ENCODE measurements at regions not wholly inside any gene's neighbourhood (a gene's known extent, or its start where the extent isn't known, plus 50 kb on each side); places are given as distances from the start of the nearest gene placed in this dataset.
"Not testable (repeated sequence)": the region's sequence is repeated elsewhere in the genome, so short reads cannot be mapped to it uniquely, and the experiment has no call there.

DNA sequence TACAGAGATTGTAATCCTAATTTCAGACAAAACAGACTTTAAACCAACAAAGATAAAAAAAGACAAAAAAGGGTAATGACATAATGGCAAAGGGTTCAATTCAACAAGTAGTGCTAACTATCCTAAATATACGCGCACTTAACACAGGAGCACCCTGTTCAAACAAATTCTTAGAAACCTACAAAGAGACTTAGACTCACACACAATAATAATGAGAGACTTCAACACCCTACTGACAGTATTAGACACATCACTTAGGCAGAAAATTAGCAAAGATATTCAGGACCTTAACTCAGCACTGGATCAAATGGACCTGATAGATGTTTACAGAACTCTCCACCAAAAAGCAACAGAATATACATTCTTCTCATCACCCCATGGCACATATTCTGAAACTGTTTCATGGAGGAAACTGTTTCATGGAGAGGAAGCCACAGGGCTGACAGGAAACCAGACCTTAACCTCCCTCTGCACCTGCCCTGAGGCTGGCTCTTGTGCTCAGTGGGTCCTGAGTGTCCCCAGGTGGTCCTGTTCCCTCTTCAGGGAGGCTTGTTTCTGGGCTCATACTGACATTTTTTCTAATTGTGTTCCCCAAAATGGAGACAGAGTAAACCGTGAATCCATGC lies 54.7 kb downstream of the OR4M2 start:
- H3K9me3 Mint-ChIP-seq; H3K27me3 Mint-ChIP-seq; DNase-seq; POLR2A ChIA-PET; H3K4me3 Mint-ChIP-seq; CTCF ChIA-PET; H3K27ac Mint-ChIP-seq; H3K4me1 Mint-ChIP-seq (ENCODE audit: low read depth); H3K36me3 Mint-ChIP-seq (ENCODE audit: low read depth); intact Hi-C loops (cut with micrococcal nuclease): not testable (repeated sequence)
- peak; percentile 34 for ATAC-seq

- H3K27me3 Mint-ChIP-seq, CTCF ChIA-PET: not testable (repeated sequence)
These were observed 57.2 kb downstream of the OR4M2 start for GRCh38 chr15:22137572-22137971.

GRCh38 chr15:22141106-22141505 lies 60.8 kb downstream of the OR4M2 start:
- ATAC-seq; intact Hi-C loops (cut with micrococcal nuclease); H3K36me3 Mint-ChIP-seq (ENCODE audit: low read depth); H3K4me3 Mint-ChIP-seq; H3K9me3 Mint-ChIP-seq; H3K27me3 Mint-ChIP-seq; DNase-seq; H3K4me1 Mint-ChIP-seq (ENCODE audit: low read depth); POLR2A ChIA-PET; CTCF ChIA-PET; H3K27ac Mint-ChIP-seq: not testable (repeated sequence)

More at GRCh38 chr15:22137572-22137971, 57.2 kb downstream of the OR4M2 start:
- H3K4me1 Mint-ChIP-seq (ENCODE audit: low read depth); H3K4me3 Mint-ChIP-seq; H3K36me3 Mint-ChIP-seq (ENCODE audit: low read depth); H3K9me3 Mint-ChIP-seq; POLR2A ChIA-PET; intact Hi-C loops (cut with micrococcal nuclease); ATAC-seq; DNase-seq; H3K27ac Mint-ChIP-seq: not testable (repeated sequence)

DNA sequence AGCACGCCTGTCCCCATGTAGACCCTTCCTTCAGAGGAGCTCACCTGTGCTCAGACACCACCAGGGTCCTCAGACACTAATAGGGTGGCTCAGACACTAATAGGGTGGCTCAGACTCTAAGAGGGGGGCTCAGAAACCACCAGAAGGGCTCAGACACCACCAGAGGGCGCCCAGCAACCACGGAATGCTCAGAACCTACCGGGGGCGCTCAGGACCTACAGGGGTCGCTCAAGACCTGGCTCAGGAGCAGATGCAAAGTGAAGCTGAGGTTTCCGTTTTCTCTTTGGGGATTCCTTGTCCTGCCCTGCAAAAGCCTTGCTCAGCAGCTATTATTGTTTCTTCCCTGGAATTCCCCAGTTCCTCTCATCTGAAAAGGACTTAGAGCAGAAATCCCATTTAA lies 67.8 kb downstream of the OR4M2 start:
- CTCF ChIA-PET; POLR2A ChIA-PET; intact Hi-C loops (cut with micrococcal nuclease); H3K4me1 Mint-ChIP-seq (ENCODE audit: low read depth); H3K4me3 Mint-ChIP-seq; H3K36me3 Mint-ChIP-seq (ENCODE audit: low read depth); H3K27me3 Mint-ChIP-seq; DNase-seq; H3K9me3 Mint-ChIP-seq; H3K27ac Mint-ChIP-seq: not testable (repeated sequence)
- ATAC-seq: peak; percentile 100

DNA sequence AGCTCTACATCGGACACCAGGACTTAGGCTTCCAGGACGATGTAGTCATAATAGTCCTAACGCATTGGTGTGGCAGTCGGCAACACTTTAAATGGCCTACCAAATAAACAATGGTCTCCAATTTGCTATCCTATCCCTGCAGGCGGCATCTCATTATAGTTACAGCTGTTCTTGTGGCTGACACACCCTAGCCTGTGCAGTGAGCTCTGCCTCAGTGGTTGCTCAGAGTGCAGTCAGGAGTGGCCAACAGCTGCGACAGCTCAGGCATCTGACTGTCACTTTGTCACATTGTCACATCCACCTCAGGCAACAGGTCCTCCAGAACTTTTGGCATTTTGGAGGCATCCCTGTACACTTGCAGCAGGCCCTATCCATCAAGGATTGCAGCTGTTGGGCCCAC lies 77.9 kb downstream of the OR4M2 start:
- CTCF ChIA-PET, H3K9me3 Mint-ChIP-seq, DNase-seq: not testable (repeated sequence)

GRCh38 chr15:22160283-22160682 lies 80.0 kb downstream of the OR4M2 start:
- H3K27me3 Mint-ChIP-seq; H3K9me3 Mint-ChIP-seq; H3K27ac Mint-ChIP-seq; intact Hi-C loops (cut with micrococcal nuclease); H3K36me3 Mint-ChIP-seq (ENCODE audit: low read depth); H3K4me3 Mint-ChIP-seq; H3K4me1 Mint-ChIP-seq (ENCODE audit: low read depth); DNase-seq; CTCF ChIA-PET; POLR2A ChIA-PET: not testable (repeated sequence)
- ATAC-seq: peak; percentile 63

More for the DNA sequence above, 77.9 kb downstream of the OR4M2 start:
- H3K27me3 Mint-ChIP-seq; H3K4me3 Mint-ChIP-seq; POLR2A ChIA-PET; H3K4me1 Mint-ChIP-seq (ENCODE audit: low read depth); H3K36me3 Mint-ChIP-seq (ENCODE audit: low read depth); intact Hi-C loops (cut with micrococcal nuclease); ATAC-seq; H3K27ac Mint-ChIP-seq: not testable (repeated sequence)

GRCh38 chr15:22160741-22161140 lies 80.4 kb downstream of the OR4M2 start:
- CTCF ChIA-PET; DNase-seq; H3K4me1 Mint-ChIP-seq (ENCODE audit: low read depth); H3K27ac Mint-ChIP-seq; H3K36me3 Mint-ChIP-seq (ENCODE audit: low read depth); H3K9me3 Mint-ChIP-seq; H3K4me3 Mint-ChIP-seq; intact Hi-C loops (cut with micrococcal nuclease); POLR2A ChIA-PET; H3K27me3 Mint-ChIP-seq: not testable (repeated sequence)
- ATAC-seq: peak; percentile 67

DNA sequence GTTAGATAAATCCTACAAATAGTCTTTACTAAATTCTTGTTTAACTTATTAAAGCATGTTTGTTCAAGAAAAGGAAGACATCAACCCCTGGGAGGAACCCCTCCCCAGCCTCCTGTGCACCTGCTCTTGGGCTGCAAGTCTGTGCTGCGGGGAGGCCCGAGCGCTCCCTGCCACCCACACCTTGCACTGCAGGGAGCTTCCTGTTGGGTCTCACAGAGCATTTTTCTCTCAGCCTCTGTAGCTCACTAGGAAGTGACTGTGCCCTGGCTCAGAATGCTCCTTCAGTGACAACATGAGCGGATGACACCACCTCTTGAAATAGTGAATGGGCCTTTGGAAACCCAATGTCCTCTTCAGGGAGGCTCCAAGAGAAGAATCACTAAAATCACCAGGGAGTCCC lies 81.1 kb downstream of the OR4M2 start:
- H3K4me1 Mint-ChIP-seq (ENCODE audit: low read depth); H3K4me3 Mint-ChIP-seq; H3K36me3 Mint-ChIP-seq (ENCODE audit: low read depth); POLR2A ChIA-PET; DNase-seq; H3K9me3 Mint-ChIP-seq; H3K27ac Mint-ChIP-seq; CTCF ChIA-PET; intact Hi-C loops (cut with micrococcal nuclease); H3K27me3 Mint-ChIP-seq: not testable (repeated sequence)
- ATAC-seq: peak; percentile 77

DNA sequence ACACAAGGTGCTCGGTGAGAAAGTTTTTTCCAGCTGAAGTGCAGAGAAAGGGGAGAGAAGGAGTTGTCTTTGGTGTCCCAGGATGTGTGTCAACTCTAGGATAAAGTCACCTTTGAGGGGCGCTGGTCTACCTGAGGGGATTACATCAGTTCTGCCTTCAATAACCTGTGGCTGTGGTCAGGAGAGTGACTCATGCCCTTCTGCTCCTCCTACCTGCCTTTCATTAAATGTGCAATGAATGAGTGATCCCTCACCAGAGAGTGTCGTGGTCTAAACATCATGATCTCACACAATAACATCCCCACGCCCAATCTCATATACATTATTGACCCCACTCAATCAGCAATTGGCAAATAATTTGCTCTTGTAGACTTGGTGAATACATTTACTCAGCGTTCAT lies 83.4 kb downstream of the OR4M2 start:
- peak; percentile 35 for ATAC-seq
- H3K4me1 Mint-ChIP-seq (ENCODE audit: low read depth); H3K9me3 Mint-ChIP-seq; H3K27me3 Mint-ChIP-seq; intact Hi-C loops (cut with micrococcal nuclease); H3K27ac Mint-ChIP-seq; POLR2A ChIA-PET; DNase-seq; CTCF ChIA-PET; H3K36me3 Mint-ChIP-seq (ENCODE audit: low read depth); H3K4me3 Mint-ChIP-seq: not testable (repeated sequence)

GRCh38 chr15:22167521-22167920 lies 87.2 kb downstream of the OR4M2 start:
- H3K27ac Mint-ChIP-seq; H3K4me1 Mint-ChIP-seq (ENCODE audit: low read depth); CTCF ChIA-PET; POLR2A ChIA-PET; intact Hi-C loops (cut with micrococcal nuclease); H3K9me3 Mint-ChIP-seq; H3K4me3 Mint-ChIP-seq; H3K36me3 Mint-ChIP-seq (ENCODE audit: low read depth); H3K27me3 Mint-ChIP-seq: not testable (repeated sequence)
- ATAC-seq (peak; percentile 58), DNase-seq (peak; percentile 3)

GRCh38 chr15:22173029-22173998 lies 93.0 kb downstream of the OR4M2 start:
- H3K4me3 Mint-ChIP-seq; DNase-seq; H3K9me3 Mint-ChIP-seq; H3K36me3 Mint-ChIP-seq (ENCODE audit: low read depth); intact Hi-C loops (cut with micrococcal nuclease); H3K4me1 Mint-ChIP-seq (ENCODE audit: low read depth); POLR2A ChIA-PET; H3K27ac Mint-ChIP-seq; CTCF ChIA-PET; H3K27me3 Mint-ChIP-seq: not testable (repeated sequence)
- ATAC-seq: peak; percentile 83

- H3K27ac Mint-ChIP-seq; DNase-seq; H3K4me3 Mint-ChIP-seq; H3K4me1 Mint-ChIP-seq (ENCODE audit: low read depth); H3K36me3 Mint-ChIP-seq (ENCODE audit: low read depth); H3K27me3 Mint-ChIP-seq; POLR2A ChIA-PET; H3K9me3 Mint-ChIP-seq; intact Hi-C loops (cut with micrococcal nuclease); CTCF ChIA-PET: not testable (repeated sequence)
- peak; percentile 32 for ATAC-seq
These were observed 93.8 kb downstream of the OR4M2 start for GRCh38 chr15:22174088-22174487.

Measured in activated CD8-positive, alpha-beta T cell treated with anti-CD3 and anti-CD28 coated beads for 36 hours (primary cell).